Large intestine (tissue), 3 donors: ENCODE measurements at regions not wholly inside any gene's neighbourhood (a gene's known extent, or its start where the extent isn't known, plus 50 kb on each side); places are given as distances from the start of the nearest gene placed in this dataset.

Experiments used
- DNase-seq, 2 donors: peaks; one replicate each; pipeline versions ENCODE4 v3.0.0 to v3.0.0-alpha.2; 2013
- H3K27ac ChIP-seq: one replicate; pipeline ENCODE4 v1.5.1; 2013; ENCODE audit warnings: low read length
- H3K27me3 ChIP-seq: 2 replicates; pipeline ENCODE4 v1.6.1; 2013; ENCODE audit warnings: low read length; ENCODE audit not compliant: control insufficient read depth, insufficient read depth
- H3K36me3 ChIP-seq: 2 replicates; pipeline ENCODE4 v1.6.1; 2013; ENCODE audit warnings: low read length; ENCODE audit not compliant: control insufficient read depth, insufficient read depth
- H3K4me1 ChIP-seq: one replicate; pipeline ENCODE4 v1.6.1; 2013; ENCODE audit warnings: low read length; ENCODE audit not compliant: control insufficient read depth, insufficient read depth
- H3K4me3 ChIP-seq: one replicate; pipeline ENCODE4 v1.5.1; 2013; ENCODE audit warnings: low read length
- H3K9me3 ChIP-seq: one replicate; pipeline ENCODE4 v1.6.1; 2013; ENCODE audit warnings: mild to moderate bottlenecking, low read depth, low read length, moderate library complexity; ENCODE audit not compliant: control insufficient read depth
- WGBS: methylation state at CpG from one replicate; pipeline ENCODE4 v1.1.5; 2013; ENCODE audit warnings: low lambda C conversion rate; ENCODE audit not compliant: insufficient coverage; 5-methylcytosine and 5-hydroxymethylcytosine counted together

- Histone ChIP-seq H3K27me3 (no peaks in the 10 kb centered on the region), H3K4me1 (no peaks in the 10 kb centered on the region), H3K4me3 (no peak overlapping the region), H3K9me3 (no peaks in the 10 kb centered on the region), H3K27ac (no peak overlapping the region), H3K36me3 (no peaks in the 10 kb centered on the region)
- no peak for DNase-seq
- no CpG with 5 or more reads among the region's 2 CpGs for WGBS
Measured at GRCh38 chr15:81523867-81524266, 149.9 kb upstream of the TMC3 start.

DNA sequence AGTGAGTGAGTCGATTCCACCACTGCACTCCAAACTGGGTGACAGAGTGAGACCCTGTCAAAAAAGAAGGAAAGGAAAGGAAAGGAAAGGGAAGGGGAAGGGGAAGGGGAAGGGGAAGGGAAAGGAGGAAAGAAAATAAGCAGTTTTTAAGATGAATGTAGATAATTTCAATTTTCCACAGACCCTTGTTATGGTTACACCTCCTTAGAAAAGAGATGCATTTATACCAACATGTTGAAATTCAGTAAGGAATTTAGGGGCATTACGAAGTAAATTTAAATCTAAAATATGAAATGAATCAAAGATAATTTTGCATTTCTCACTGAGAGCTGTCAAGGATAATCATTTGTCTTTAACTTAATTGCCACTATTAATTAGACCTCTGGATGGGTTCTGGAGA lies 146.5 kb upstream of the TMC3 start:
- no peak overlapping the region for H3K4me3 ChIP-seq
- H3K36me3 ChIP-seq, result no peaks in the 10 kb centered on the region
- H3K27ac ChIP-seq, result no peak overlapping the region
- H3K27me3 ChIP-seq, result no peaks in the 10 kb centered on the region
- DNase-seq, result no peak
- H3K4me1 ChIP-seq, result no peaks in the 10 kb centered on the region
- no CpG with 5 or more reads among the region's 2 CpGs for WGBS
- no peaks in the 10 kb centered on the region for H3K9me3 ChIP-seq

DNA sequence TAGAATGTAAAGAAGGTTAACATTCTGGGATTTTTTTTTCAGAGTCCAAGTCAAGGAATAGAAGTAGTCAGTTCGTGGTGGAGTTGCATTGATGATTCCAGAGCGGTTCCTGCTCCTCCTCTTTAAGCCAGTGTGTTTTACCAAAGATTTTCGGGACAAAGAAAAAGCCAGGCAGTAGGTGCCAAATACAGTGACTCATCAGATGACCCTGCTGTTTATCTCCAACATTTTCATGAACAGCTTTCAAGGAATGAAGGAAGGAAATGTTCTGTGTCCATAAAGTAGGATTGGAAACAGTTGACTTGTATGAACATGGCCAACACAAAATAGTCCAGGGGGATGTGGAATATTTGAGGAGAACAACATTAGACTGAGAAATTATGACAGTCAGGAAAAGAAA lies 142.4 kb upstream of the TMC3 start:
- no peak overlapping the region for H3K4me3 ChIP-seq
- H3K9me3 ChIP-seq, result no peaks in the 10 kb centered on the region
- no peaks in the 10 kb centered on the region for H3K36me3 ChIP-seq
- DNase-seq, result no peak
- no peaks in the 10 kb centered on the region for H3K4me1 ChIP-seq
- H3K27ac ChIP-seq, result no peak overlapping the region
- WGBS, result no CpG with 5 or more reads among the region's 3 CpGs
- no peaks in the 10 kb centered on the region for H3K27me3 ChIP-seq

- no peaks in the 10 kb centered on the region for H3K4me1 ChIP-seq
- no peaks in the 10 kb centered on the region for H3K9me3 ChIP-seq
- H3K4me3 ChIP-seq, result no peak overlapping the region
- H3K36me3 ChIP-seq, result no peaks in the 10 kb centered on the region
- H3K27ac ChIP-seq, result no peak overlapping the region
- DNase-seq, result no peak
- no peaks in the 10 kb centered on the region for H3K27me3 ChIP-seq
Measured at GRCh38 chr15:81516012-81516411, 142.0 kb upstream of the TMC3 start.

DNA sequence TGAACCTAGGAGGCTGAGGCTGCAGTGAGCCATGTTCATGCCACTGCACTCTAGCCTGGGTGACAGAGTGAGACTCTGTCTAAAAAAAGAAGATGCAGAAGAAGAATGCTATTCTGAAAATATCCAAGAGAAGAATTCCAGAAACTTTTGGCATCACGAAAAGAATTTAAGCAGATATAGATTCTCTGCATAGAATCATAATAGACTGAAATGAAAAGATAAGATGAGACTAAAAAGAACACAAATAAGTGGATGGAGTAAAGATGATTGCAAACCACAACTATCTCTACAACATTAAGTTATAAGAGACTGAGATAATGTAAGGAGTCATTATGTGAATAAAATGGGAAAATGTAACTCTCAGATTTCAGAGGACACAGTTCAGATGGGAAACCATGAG lies 140.7 kb upstream of the TMC3 start:
- Histone ChIP-seq H3K4me3 (no peak overlapping the region), H3K27ac (no peak overlapping the region), H3K9me3 (no peaks in the 10 kb centered on the region), H3K4me1 (no peaks in the 10 kb centered on the region), H3K27me3 (no peaks in the 10 kb centered on the region), H3K36me3 (no peaks in the 10 kb centered on the region)
- no peak for DNase-seq
- WGBS, result 91% methylated on average over 1 of the region's 1 CpG

DNA sequence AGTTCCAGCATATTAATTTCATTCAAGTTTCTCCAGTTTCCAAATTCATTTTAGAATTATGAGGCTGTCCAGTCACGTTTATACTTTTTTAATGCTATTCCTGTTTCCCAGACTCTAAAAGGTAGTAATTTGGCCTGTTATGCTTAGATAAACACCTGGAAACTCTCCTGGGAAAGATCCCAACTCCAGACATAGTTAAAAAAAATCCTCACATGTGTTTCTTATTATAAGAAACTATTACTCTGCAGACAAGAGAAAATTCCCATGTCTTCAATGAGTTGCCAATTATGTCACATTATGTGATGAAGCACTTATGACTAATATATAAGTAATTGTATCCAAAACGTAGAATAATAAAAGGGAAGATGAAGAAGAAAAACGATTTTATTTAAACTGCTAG lies 137.1 kb upstream of the TMC3 start:
- no peak overlapping the region for H3K27ac ChIP-seq
- WGBS, result 80% methylated on average over 2 of the region's 3 CpGs
- H3K9me3 ChIP-seq, result no peaks in the 10 kb centered on the region
- H3K4me3 ChIP-seq, result no peak overlapping the region
- H3K36me3 ChIP-seq, result no peaks in the 10 kb centered on the region
- no peak for DNase-seq
- no peaks in the 10 kb centered on the region for H3K4me1 ChIP-seq
- no peaks in the 10 kb centered on the region for H3K27me3 ChIP-seq

- Histone ChIP-seq H3K27ac (no peak overlapping the region), H3K4me1 (no peaks in the 10 kb centered on the region), H3K9me3 (no peaks in the 10 kb centered on the region), H3K36me3 (no peaks in the 10 kb centered on the region), H3K27me3 (no peaks in the 10 kb centered on the region), H3K4me3 (no peak overlapping the region)
- no CpG with 5 or more reads among the region's 3 CpGs for WGBS
- DNase-seq, result no peak
Measured at GRCh38 chr15:81507831-81508230, 133.8 kb upstream of the TMC3 start.

GRCh38 chr15:81506936-81507335 lies 132.9 kb upstream of the TMC3 start:
- Histone ChIP-seq H3K9me3 (no peaks in the 10 kb centered on the region), H3K27me3 (no peaks in the 10 kb centered on the region), H3K27ac (no peak overlapping the region), H3K36me3 (no peaks in the 10 kb centered on the region), H3K4me3 (no peak overlapping the region), H3K4me1 (no peaks in the 10 kb centered on the region)
- 100% methylated on average over 1 of the region's 1 CpG for WGBS
- no peak for DNase-seq

GRCh38 chr15:81506071-81506470 lies 132.1 kb upstream of the TMC3 start:
- Histone ChIP-seq H3K4me1 (no peaks in the 10 kb centered on the region), H3K36me3 (no peaks in the 10 kb centered on the region), H3K4me3 (no peak overlapping the region), H3K9me3 (no peaks in the 10 kb centered on the region), H3K27ac (no peak overlapping the region), H3K27me3 (no peaks in the 10 kb centered on the region)
- WGBS, result 54% methylated on average over 1 of the region's 2 CpGs
- DNase-seq, result no peak

DNA sequence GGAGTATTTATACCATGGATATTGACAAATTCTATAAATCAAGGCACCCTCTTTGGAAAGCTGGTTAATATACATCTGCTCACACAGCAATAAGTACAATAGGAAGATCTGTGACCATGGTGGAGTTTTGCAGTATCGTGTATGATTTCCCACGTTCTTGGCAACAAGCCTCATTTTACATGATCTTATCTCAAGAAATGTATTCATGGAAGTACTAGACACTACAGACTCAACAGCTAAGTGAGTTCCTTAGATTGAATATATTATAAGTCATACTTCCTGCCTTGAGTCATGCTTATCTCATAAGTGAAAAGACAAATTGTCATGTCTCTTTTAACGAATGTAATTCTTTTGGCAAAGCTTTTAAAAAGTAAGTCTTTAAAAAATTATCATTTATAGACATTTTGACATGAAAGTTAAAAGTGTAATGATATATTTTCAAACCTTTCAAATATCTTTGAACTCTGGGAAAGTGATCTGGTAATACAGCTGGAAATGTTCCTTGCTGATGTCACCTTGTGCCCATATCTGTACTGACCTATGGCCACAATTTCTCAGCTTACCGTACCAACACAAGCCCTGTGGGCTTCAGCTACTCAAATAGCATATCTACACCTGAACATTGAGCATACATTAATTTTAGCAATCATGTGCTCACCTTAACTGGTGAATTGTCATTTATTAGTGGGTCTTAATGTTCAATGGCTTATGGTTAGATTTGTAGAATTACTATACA lies 130.3 kb upstream of the TMC3 start:
- 82% methylated on average over 3 of the region's 4 CpGs for WGBS
- H3K27ac ChIP-seq, result no peak overlapping the region
- no peak overlapping the region for H3K4me3 ChIP-seq
- H3K36me3 ChIP-seq, result no peaks in the 10 kb centered on the region
- no peaks in the 10 kb centered on the region for H3K9me3 ChIP-seq
- no peaks in the 10 kb centered on the region for H3K4me1 ChIP-seq
- DNase-seq, result no peak
- no peaks in the 10 kb centered on the region for H3K27me3 ChIP-seq

- H3K27ac ChIP-seq, result no peak overlapping the region
- no peaks in the 10 kb centered on the region for H3K9me3 ChIP-seq
- no peak overlapping the region for H3K4me3 ChIP-seq
- H3K36me3 ChIP-seq, result no peaks in the 10 kb centered on the region
- WGBS, result 100% methylated on average over 4 of the region's 4 CpGs
- H3K4me1 ChIP-seq, result no peaks in the 10 kb centered on the region
- H3K27me3 ChIP-seq, result no peaks in the 10 kb centered on the region
- DNase-seq, result no peak
Measured at GRCh38 chr15:81502439-81502838, 128.4 kb upstream of the TMC3 start.
